SK-N-SH (cell line): ENCODE measurements at regions not wholly inside any gene's neighbourhood (a gene's known extent, or its start where the extent isn't known, plus 50 kb on each side); places are given as distances from the start of the nearest gene placed in this dataset.

Source experiments
- CTCF ChIA-PET: fragments of 300-600, 350-600 bp; formaldehyde crosslinking; extraction: SDS; loops from one replicate; lab custom pipeline; 2021; lab: Yijun Ruan, JAX
- POLR2A ChIA-PET: fragments of 350-600 bp; sonication (Branson Sonifier 250); formaldehyde crosslinking; extraction: SDS; loops from one replicate; lab custom pipeline; 2020; ENCODE audit warnings: antibody characterized with exemption, inconsistent platforms; lab: Yijun Ruan, JAX
- DNase-seq: peaks from one replicate; pipeline ENCODE4 v3.0.0; 2012
- H2AFZ ChIP-seq: fragments of 200-600 bp; sonication (generic); 2 replicates; pipeline ENCODE4 v1.8.1; 2016; ENCODE audit warnings: antibody characterized with exemption, mild to moderate bottlenecking, low read depth
- H3F3A ChIP-seq: fragments of 200-600 bp; sonication (generic); replicated peaks from 2 replicates; pipeline ENCODE3; 2016; ENCODE audit warnings: antibody characterized with exemption, mild to moderate bottlenecking; ENCODE audit not compliant: insufficient read depth
- H3K27ac ChIP-seq, 2 experiments: fragments of 200-500 bp in 1 of 2; fragments of 200-600 bp in 1 of 2; sonication (Bioruptor generic) in 1 of 2; sonication (generic), shearing (Covaris generic) in 1 of 2; 2 replicates each; pipeline versions ENCODE4 v1.5.1 to v1.6.1; 2014 to 2016; ENCODE audit warnings: low read depth in 2 of 2, inconsistent platforms in 1 of 2, low read length in 1 of 2, mild to moderate bottlenecking in 1 of 2, mixed read lengths in 1 of 2
- H3K27me3 ChIP-seq: fragments of 200-600 bp; sonication (generic), shearing (Covaris generic); 2 replicates; pipeline ENCODE4 v1.6.1; 2016; ENCODE audit warnings: mixed run types; ENCODE audit not compliant: insufficient read depth
- H3K36me3 ChIP-seq, 2 experiments: fragments of 200-500 bp in 1 of 2; fragments of 200-600 bp in 1 of 2; sonication (Bioruptor generic) in 1 of 2; sonication (generic) in 1 of 2; replicated peaks in 1 of 2; 2 replicates each; pipeline versions ENCODE3 to v1.5.1; 2014 to 2016; ENCODE audit warnings: low read length in 1 of 2, mild to moderate bottlenecking in 1 of 2; ENCODE audit not compliant: insufficient read depth in 2 of 2, control insufficient read depth in 1 of 2
- H3K4me1 ChIP-seq, 2 experiments: fragments of 200-500 bp in 1 of 2; fragments of 200-600 bp in 1 of 2; sonication (Bioruptor generic) in 1 of 2; sonication (generic), shearing (Covaris generic) in 1 of 2; 2 replicates each; pipeline versions ENCODE4 v1.5.1 to v1.6.1; 2014 to 2016; ENCODE audit warnings: low read depth in 1 of 2, low read length in 1 of 2, mixed run types in 1 of 2; ENCODE audit not compliant: insufficient read depth in 2 of 2, control insufficient read depth in 1 of 2
- H3K4me2 ChIP-seq: fragments of 200-600 bp; sonication (generic), shearing (Covaris generic); 2 replicates; pipeline ENCODE4 v1.6.1; 2017; ENCODE audit warnings: mixed run types
- H3K4me3 ChIP-seq, 2 experiments: fragments of 200-500 bp in 1 of 2; fragments of 200-600 bp in 1 of 2; sonication (Bioruptor generic) in 1 of 2; sonication (generic), shearing (Covaris generic) in 1 of 2; 2 replicates each; pipeline versions ENCODE4 v1.5.1 to v1.8.1; 2014 to 2016; ENCODE audit warnings: low read depth in 2 of 2, inconsistent platforms in 1 of 2, low read length in 1 of 2, mild to moderate bottlenecking in 1 of 2, mixed read lengths in 1 of 2, moderate library complexity in 1 of 2
- H3K79me2 ChIP-seq: fragments of 200-600 bp; sonication (generic); 2 replicates; pipeline ENCODE4 v1.8.1; 2017; ENCODE audit warnings: mild to moderate bottlenecking; ENCODE audit not compliant: insufficient read depth
- H3K9ac ChIP-seq: fragments of 200-600 bp; sonication (generic); 2 replicates; pipeline ENCODE4 v1.6.1; 2017; ENCODE audit warnings: mixed run types
- H3K9me2 ChIP-seq: fragments of 200-600 bp; sonication (generic); 2 replicates; pipeline ENCODE4 v1.6.1; 2017; ENCODE audit warnings: mixed run types
- H3K9me3 ChIP-seq: fragments of 200-600 bp; sonication (generic); 2 replicates; pipeline ENCODE4 v1.6.1; 2017; ENCODE audit warnings: mixed run types, mild to moderate bottlenecking, moderate library complexity
- H4K20me1 ChIP-seq: fragments of 200-600 bp; sonication (generic); 2 replicates; pipeline ENCODE4 v1.6.1; 2017; ENCODE audit warnings: mild to moderate bottlenecking, mixed run types; ENCODE audit not compliant: insufficient read depth
- GABPA ChIP-seq: IDR thresholded peaks from 2 replicates; pipeline ENCODE4 v1.4.0; 2012; ENCODE audit warnings: low read depth, mild to moderate bottlenecking
- GATA2 ChIP-seq: sonication (generic); formaldehyde crosslinking; IDR thresholded peaks from 2 replicates; pipeline ENCODE4 v1.5.0; 2020; ENCODE audit warnings: mild to moderate bottlenecking, missing genetic modification reagents
- MEF2A ChIP-seq: IDR thresholded peaks from 2 replicates; pipeline ENCODE4 v1.4.0; 2012; ENCODE audit warnings: low read depth, borderline replicate concordance
- MXI1 ChIP-seq: IDR thresholded peaks from 2 replicates; pipeline ENCODE4 v1.6.1; 2012; ENCODE audit warnings: mild to moderate bottlenecking, low read depth, low read length, improper control_type of control experiment
- RXRA ChIP-seq: IDR thresholded peaks from 2 replicates; pipeline ENCODE4 v1.4.0; 2012; ENCODE audit warnings: low read depth, mild to moderate bottlenecking, borderline replicate concordance
- TCF12 ChIP-seq: IDR thresholded peaks from 2 replicates; pipeline ENCODE4 v1.4.0; 2012
- ZBTB33 ChIP-seq: IDR thresholded peaks from 2 replicates; pipeline ENCODE4 v1.4.0; 2012; ENCODE audit warnings: low read depth, borderline replicate concordance
- WGBS: methylation state at CpG from one replicate; pipeline ENCODE4 v1.1.6; 2017; ENCODE audit warnings: low lambda C conversion rate; 5-methylcytosine and 5-hydroxymethylcytosine counted together
- TF ChIP-seq, protein P1 (sequence below): IDR thresholded peaks from 2 replicates; pipeline ENCODE4 v1.6.1; 2012; ENCODE audit warnings: mild to moderate bottlenecking, low read depth, low read length, moderate library complexity
- TF ChIP-seq, protein P2 (sequence below): IDR thresholded peaks from 2 replicates; pipeline ENCODE4 v1.4.0; 2012; ENCODE audit warnings: low read depth
- TF ChIP-seq, protein P3 (sequence below): fragments of 150-350 bp; IDR thresholded peaks from 2 replicates; pipeline ENCODE4 v1.6.1; 2016; ENCODE audit warnings: mild to moderate bottlenecking, low read depth, low read length

DNA sequence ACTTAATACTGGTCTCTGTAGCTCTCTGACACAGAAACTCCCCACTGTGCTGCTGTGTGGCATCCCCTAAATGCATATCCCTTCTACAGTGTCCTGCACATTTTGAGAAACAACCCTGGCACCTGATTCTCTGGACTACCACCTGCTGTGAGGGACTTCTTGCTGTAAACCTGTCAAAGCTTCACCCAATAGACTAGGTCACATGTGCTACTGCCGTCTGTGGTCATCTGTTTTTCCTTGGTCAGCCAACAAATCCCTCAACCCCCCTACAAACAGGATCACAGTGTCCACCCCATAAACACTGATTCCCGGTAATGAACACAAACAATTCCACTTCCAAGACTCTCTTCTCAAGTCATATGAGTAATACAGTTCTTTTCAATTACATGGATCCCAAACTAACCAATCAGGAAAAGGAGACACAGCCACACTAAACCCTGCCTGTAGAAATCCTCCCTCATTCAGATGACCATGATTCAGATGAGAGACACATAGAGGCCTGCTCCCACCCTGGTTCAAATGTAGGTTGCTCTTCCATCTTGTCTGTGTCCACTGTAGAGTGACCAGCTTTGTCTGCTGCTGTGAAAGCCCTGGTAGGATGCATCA is 1157.4 kb downstream of the RPIA start (continued):
- TF ChIP-seq GATA2 (CRISPR knock-in tag): no peak
- no peak for TF ChIP-seq ZBTB33

GRCh38 chr2:89849731-89850130 is 1158.3 kb downstream of the RPIA start:
- POLR2A ChIA-PET: no interaction called here
- no peaks in the 10 kb centered on the region for H3K9me3 ChIP-seq

More at GRCh38 chr2:89849731-89850130, 1158.3 kb downstream of the RPIA start:
- H4K20me1 ChIP-seq: no peaks in the 10 kb centered on the region
- DNase-seq: no peak
- CTCF ChIA-PET: no interaction called here
- H3K79me2 ChIP-seq: no peaks in the 10 kb centered on the region
- H2AFZ ChIP-seq: no peak overlapping the region
- no peak overlapping the region for H3K9ac ChIP-seq
- no peaks in the 10 kb centered on the region for H3F3A ChIP-seq
- H3K27me3 ChIP-seq: no peaks in the 10 kb centered on the region; the same call in 1 of the 2 replicates
- TF ChIP-seq GABPA: no peak
- TF ChIP-seq RXRA: no peak
- no peak for TF ChIP-seq MXI1
- TF ChIP-seq, protein P1, sequence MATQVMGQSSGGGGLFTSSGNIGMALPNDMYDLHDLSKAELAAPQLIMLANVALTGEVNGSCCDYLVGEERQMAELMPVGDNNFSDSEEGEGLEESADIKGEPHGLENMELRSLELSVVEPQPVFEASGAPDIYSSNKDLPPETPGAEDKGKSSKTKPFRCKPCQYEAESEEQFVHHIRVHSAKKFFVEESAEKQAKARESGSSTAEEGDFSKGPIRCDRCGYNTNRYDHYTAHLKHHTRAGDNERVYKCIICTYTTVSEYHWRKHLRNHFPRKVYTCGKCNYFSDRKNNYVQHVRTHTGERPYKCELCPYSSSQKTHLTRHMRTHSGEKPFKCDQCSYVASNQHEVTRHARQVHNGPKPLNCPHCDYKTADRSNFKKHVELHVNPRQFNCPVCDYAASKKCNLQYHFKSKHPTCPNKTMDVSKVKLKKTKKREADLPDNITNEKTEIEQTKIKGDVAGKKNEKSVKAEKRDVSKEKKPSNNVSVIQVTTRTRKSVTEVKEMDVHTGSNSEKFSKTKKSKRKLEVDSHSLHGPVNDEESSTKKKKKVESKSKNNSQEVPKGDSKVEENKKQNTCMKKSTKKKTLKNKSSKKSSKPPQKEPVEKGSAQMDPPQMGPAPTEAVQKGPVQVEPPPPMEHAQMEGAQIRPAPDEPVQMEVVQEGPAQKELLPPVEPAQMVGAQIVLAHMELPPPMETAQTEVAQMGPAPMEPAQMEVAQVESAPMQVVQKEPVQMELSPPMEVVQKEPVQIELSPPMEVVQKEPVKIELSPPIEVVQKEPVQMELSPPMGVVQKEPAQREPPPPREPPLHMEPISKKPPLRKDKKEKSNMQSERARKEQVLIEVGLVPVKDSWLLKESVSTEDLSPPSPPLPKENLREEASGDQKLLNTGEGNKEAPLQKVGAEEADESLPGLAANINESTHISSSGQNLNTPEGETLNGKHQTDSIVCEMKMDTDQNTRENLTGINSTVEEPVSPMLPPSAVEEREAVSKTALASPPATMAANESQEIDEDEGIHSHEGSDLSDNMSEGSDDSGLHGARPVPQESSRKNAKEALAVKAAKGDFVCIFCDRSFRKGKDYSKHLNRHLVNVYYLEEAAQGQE: no peak
- TF ChIP-seq MEF2A: no peak
- no peak for TF ChIP-seq TCF12
- TF ChIP-seq, protein P2, sequence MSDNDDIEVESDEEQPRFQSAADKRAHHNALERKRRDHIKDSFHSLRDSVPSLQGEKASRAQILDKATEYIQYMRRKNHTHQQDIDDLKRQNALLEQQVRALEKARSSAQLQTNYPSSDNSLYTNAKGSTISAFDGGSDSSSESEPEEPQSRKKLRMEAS: no peak
- TF ChIP-seq, protein P3, sequence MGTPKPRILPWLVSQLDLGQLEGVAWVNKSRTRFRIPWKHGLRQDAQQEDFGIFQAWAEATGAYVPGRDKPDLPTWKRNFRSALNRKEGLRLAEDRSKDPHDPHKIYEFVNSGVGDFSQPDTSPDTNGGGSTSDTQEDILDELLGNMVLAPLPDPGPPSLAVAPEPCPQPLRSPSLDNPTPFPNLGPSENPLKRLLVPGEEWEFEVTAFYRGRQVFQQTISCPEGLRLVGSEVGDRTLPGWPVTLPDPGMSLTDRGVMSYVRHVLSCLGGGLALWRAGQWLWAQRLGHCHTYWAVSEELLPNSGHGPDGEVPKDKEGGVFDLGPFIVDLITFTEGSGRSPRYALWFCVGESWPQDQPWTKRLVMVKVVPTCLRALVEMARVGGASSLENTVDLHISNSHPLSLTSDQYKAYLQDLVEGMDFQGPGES: no peak
- H3K4me2 ChIP-seq: no peak overlapping the region
- no peaks in the 10 kb centered on the region for H3K4me1 ChIP-seq
- no peak overlapping the region for H3K27ac ChIP-seq
- no peak overlapping the region for H3K4me3 ChIP-seq
- H3K9me2 ChIP-seq: no peaks in the 10 kb centered on the region
- no peaks in the 10 kb centered on the region for H3K36me3 ChIP-seq
- WGBS: 2% methylated on average over 3 of the region's 3 CpGs
